ENCODE measurements at regions not wholly inside any gene's neighbourhood (a gene's known extent, or its start where the extent isn't known, plus 50 kb on each side); places are given as distances from the start of the nearest gene placed in this dataset.

DNA sequence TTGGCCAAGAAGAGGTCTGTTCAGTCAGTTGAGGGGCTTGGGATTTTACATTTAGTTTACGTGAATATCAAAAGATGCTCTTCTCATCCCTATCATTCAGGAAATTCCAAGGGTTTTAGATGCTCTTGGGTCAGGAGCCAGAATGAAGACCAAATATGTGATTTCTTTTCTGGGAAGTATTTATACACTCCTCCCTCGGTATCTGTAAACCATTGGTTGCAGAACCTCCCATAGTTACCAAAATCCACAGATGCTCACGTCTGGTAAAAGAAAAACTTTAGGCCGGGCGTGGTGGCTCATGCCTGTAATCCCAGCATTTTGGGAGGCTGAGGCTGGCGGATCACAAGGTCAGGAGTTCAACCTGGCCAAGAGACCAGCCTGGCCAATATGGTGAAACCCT, 75.9 kb downstream of the TNFAIP2 start:
- TF ChIP-seq POLR2A (IDR thresholded peaks at IDR 0.05; ENCODE audit: low read depth, low read length) (no peak), POLR2AphosphoS5 (IDR thresholded peaks at IDR 0.05; ENCODE audit: low read depth, low read length) (no peak), TAF1 (IDR thresholded peaks at IDR 0.05; ENCODE audit: borderline replicate concordance, low read depth, low read length) (no peak)
